Panc1 (cell line): ENCODE measurements at regions not wholly inside any gene's neighbourhood (a gene's known extent, or its start where the extent isn't known, plus 50 kb on each side); places are given as distances from the start of the nearest gene placed in this dataset.
A peak's percentile ranks its signal among the peaks of the same experiment; 100 is the strongest.

Experiments used
- ATAC-seq: fragments of 200-7000 bp; cut with Tn5 transposase; 2 replicates; pipeline ENCODE4 v1.9.1; 2020; ENCODE audit warnings: mild to moderate bottlenecking, moderate library complexity
- BruUV-seq: library from RNA; stranded (reverse); fragments of 400-500 nt; replicated peaks from 2 replicates; lab custom pipeline; 2021; lab: Mats Ljungman, UMichigan
- CTCF ChIA-PET: fragments of 300-600 bp; sonication (Branson Sonifier 250); formaldehyde crosslinking; loops from one replicate; lab custom pipeline; 2022; ENCODE audit warnings: antibody characterized with exemption; lab: Charles Lee
- POLR2A ChIA-PET: fragments of 300-600 bp; sonication (Branson Sonifier 250); formaldehyde crosslinking; loops from one replicate; lab custom pipeline; 2022; ENCODE audit warnings: antibody characterized with exemption; lab: Charles Lee
- DNase-seq: peaks from one replicate; pipeline ENCODE4 v3.0.0-alpha.2; 2010; ENCODE audit warnings: low read depth, low spot score
- H3K27ac ChIP-seq: 2 replicates; pipeline ENCODE4 v1.5.1; 2011; ENCODE audit warnings: mild to moderate bottlenecking, low read length, inconsistent platforms
- H3K27me3 ChIP-seq: fragments of 200-500 bp; sonication (Bioruptor generic); 2 replicates; pipeline ENCODE4 v1.6.0; 2014; ENCODE audit warnings: low read length, inconsistent platforms; ENCODE audit not compliant: control insufficient read depth, insufficient read depth
- H3K36me3 ChIP-seq: fragments of 200-500 bp; sonication (Bioruptor generic); 2 replicates; pipeline ENCODE4 v1.5.1; 2014; ENCODE audit warnings: inconsistent platforms, mild to moderate bottlenecking, low read length, moderate library complexity; ENCODE audit not compliant: control insufficient read depth, insufficient read depth
- H3K4me1 ChIP-seq: 2 replicates; pipeline ENCODE4 v1.5.1; 2011; ENCODE audit warnings: inconsistent platforms, mild to moderate bottlenecking, low read length, moderate library complexity; ENCODE audit not compliant: control insufficient read depth, insufficient read depth
- H3K4me3 ChIP-seq, 2 experiments: 2 replicates each; pipeline ENCODE4 v1.5.1; 2011 to 2012; ENCODE audit warnings: low read depth in 2 of 2, low read length in 2 of 2, mild to moderate bottlenecking in 2 of 2, inconsistent platforms in 1 of 2, moderate library complexity in 1 of 2
- H3K9me3 ChIP-seq: fragments of 200-500 bp; sonication (Bioruptor generic); 2 replicates; pipeline ENCODE4 v1.5.1; 2014; ENCODE audit warnings: low read depth, mild to moderate bottlenecking, inconsistent platforms, low read length, moderate library complexity; ENCODE audit not compliant: control insufficient read depth, insufficient read depth
- POLR2AphosphoS5 ChIP-seq: IDR thresholded peaks from 2 replicates; pipeline ENCODE4 v1.6.1; 2012; ENCODE audit warnings: mild to moderate bottlenecking, low read depth, low read length, moderate library complexity
- SIN3A ChIP-seq: IDR thresholded peaks from 2 replicates; pipeline ENCODE4 v1.6.1; 2012; ENCODE audit warnings: low read depth, mild to moderate bottlenecking, low read length, moderate library complexity, borderline replicate concordance; ENCODE audit not compliant: insufficient read depth
- TCF7L2 ChIP-seq: IDR thresholded peaks from 2 replicates; pipeline ENCODE4 v1.6.1; 2011; ENCODE audit warnings: mild to moderate bottlenecking, low read depth, low read length, inconsistent platforms
- in situ Hi-C: cut with HindIII; loops from 2 replicates; pipeline ENCODE4 v1.10.0; 2016; ENCODE audit warnings: low sequenced_read_pairs, low pct_unique_long_range_greater_than_20kb
- intact Hi-C: fragments of 100-400 bp; cut with micrococcal nuclease; formaldehyde crosslinking; loops from one replicate; pipeline ENCODE4 v1.10.0; 2022; ENCODE audit not compliant: unreplicated experiment
- TF ChIP-seq, protein P1 (sequence below): fragments of 450-650 bp; IDR thresholded peaks from 2 replicates; pipeline ENCODE4 v1.5.1; 2017; ENCODE audit warnings: mild to moderate bottlenecking
- TF ChIP-seq, protein P2 (sequence below), 2 experiments: IDR thresholded peaks; 2 replicates each; pipeline ENCODE4 v1.6.1; 2011 to 2012; ENCODE audit warnings: low read depth in 2 of 2, control low read depth in 1 of 2, low read length in 1 of 2, mild to moderate bottlenecking in 1 of 2, moderate library complexity in 1 of 2; ENCODE audit not compliant: insufficient read depth in 1 of 2

DNA sequence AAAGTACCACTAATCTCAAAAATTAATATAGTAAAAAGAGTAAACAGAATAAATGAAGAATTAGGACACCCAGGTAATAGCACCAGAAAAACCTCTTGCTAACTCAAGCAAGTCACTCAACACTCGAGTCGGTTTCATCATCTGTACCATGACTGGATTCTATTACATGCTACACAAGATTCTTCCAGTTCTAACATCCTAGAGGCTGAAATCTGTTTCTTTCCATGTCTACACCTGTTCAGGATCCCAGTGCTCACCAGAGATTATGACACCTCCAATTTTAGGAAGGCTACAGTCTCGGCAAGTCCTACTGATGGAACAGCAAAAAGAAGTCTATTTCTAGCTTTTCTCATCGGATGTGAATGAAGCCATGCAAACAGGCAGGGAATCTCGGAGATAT is 95.3 kb upstream of the ANK3 start:
- Histone ChIP-seq H3K36me3 (no peaks in the 10 kb centered on the region), H3K9me3 (no peaks in the 10 kb centered on the region), H3K27ac (no peak overlapping the region), H3K27me3 (no peaks in the 10 kb centered on the region), H3K4me1 (0 out of 2 replicates have a peak, but pooled peaks cover 2% of the 10 kb centered on the region), H3K4me3 (no peak overlapping the region)
- in situ Hi-C loops: no loop called here
- ATAC-seq (no peak), DNase-seq (no peak)
- POLR2A ChIA-PET: no interaction called here
- TF ChIP-seq TCF7L2 (no peak), POLR2AphosphoS5 (no peak), SIN3A (no peak)
- TF ChIP-seq, protein P1, sequence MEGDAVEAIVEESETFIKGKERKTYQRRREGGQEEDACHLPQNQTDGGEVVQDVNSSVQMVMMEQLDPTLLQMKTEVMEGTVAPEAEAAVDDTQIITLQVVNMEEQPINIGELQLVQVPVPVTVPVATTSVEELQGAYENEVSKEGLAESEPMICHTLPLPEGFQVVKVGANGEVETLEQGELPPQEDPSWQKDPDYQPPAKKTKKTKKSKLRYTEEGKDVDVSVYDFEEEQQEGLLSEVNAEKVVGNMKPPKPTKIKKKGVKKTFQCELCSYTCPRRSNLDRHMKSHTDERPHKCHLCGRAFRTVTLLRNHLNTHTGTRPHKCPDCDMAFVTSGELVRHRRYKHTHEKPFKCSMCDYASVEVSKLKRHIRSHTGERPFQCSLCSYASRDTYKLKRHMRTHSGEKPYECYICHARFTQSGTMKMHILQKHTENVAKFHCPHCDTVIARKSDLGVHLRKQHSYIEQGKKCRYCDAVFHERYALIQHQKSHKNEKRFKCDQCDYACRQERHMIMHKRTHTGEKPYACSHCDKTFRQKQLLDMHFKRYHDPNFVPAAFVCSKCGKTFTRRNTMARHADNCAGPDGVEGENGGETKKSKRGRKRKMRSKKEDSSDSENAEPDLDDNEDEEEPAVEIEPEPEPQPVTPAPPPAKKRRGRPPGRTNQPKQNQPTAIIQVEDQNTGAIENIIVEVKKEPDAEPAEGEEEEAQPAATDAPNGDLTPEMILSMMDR: no peak
- TF ChIP-seq, protein P2, sequence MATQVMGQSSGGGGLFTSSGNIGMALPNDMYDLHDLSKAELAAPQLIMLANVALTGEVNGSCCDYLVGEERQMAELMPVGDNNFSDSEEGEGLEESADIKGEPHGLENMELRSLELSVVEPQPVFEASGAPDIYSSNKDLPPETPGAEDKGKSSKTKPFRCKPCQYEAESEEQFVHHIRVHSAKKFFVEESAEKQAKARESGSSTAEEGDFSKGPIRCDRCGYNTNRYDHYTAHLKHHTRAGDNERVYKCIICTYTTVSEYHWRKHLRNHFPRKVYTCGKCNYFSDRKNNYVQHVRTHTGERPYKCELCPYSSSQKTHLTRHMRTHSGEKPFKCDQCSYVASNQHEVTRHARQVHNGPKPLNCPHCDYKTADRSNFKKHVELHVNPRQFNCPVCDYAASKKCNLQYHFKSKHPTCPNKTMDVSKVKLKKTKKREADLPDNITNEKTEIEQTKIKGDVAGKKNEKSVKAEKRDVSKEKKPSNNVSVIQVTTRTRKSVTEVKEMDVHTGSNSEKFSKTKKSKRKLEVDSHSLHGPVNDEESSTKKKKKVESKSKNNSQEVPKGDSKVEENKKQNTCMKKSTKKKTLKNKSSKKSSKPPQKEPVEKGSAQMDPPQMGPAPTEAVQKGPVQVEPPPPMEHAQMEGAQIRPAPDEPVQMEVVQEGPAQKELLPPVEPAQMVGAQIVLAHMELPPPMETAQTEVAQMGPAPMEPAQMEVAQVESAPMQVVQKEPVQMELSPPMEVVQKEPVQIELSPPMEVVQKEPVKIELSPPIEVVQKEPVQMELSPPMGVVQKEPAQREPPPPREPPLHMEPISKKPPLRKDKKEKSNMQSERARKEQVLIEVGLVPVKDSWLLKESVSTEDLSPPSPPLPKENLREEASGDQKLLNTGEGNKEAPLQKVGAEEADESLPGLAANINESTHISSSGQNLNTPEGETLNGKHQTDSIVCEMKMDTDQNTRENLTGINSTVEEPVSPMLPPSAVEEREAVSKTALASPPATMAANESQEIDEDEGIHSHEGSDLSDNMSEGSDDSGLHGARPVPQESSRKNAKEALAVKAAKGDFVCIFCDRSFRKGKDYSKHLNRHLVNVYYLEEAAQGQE (IDR thresholded peaks at IDR 0.05; ENCODE audit: insufficient read depth in 1 of 2, low read depth in 2 of 2, low read length in 1 of 2): no peak
- BruUV-seq: no TSS peak
- CTCF ChIA-PET: no interaction called here
- intact Hi-C loops: no loop called here

DNA sequence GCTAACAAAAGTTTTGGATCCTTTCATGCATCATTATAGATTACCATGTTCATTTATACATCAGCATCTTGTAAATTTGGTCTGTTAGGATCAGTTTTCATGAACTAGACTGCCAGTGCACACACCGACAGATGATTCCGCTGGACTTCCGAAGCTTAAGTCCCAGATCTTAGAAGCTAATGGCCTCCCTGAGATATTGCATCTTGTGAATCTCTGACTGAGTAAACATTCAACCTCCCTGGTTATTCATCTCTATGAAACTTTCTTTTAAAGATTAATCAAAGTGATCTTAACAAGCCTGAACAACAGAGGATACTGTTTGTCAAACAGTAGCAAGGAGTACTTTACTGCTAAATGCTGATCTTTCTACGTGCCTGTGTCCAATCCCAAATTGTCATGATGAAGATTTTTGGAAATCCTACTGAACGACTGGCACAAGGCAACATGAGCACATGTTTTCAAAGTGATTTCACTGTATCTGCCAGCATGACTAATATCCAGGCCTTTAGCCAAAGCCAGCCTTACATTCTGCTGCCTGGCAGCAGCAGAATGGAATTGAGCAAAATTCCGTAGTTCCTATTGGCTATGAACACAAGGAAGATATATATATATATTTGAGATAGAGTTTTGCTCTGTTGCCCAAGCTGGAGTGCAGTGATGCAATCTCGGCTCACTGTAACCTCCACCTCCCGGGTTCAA is 91.3 kb upstream of the ANK3 start:
- BruUV-seq: no TSS peak
- ChIA-PET POLR2A (no interaction called here), CTCF (no interaction called here)
- in situ Hi-C loops: no loop called here
- peak; percentile 78 for DNase-seq
- no peaks in the 10 kb centered on the region for H3K9me3 ChIP-seq
- TF ChIP-seq POLR2AphosphoS5: no peak
- TF ChIP-seq SIN3A: no peak
- TF ChIP-seq TCF7L2: 0 out of 2 replicates have a peak, but pooled peaks have one; percentile 47
- TF ChIP-seq, protein P1: no peak
- TF ChIP-seq, protein P2 (IDR thresholded peaks at IDR 0.05; ENCODE audit: insufficient read depth in 1 of 2, low read depth in 2 of 2, low read length in 1 of 2): no peak
- no peaks in the 10 kb centered on the region for H3K27me3 ChIP-seq
- H3K27ac ChIP-seq: peak overlapping the region; percentile 20; the same call in 1 of the 2 replicates
- intact Hi-C loops: no loop called here
- no peaks in the 10 kb centered on the region for H3K36me3 ChIP-seq
- H3K4me3 ChIP-seq: no peak overlapping the region
- peak; percentile 94 for ATAC-seq
- 0 out of 2 replicates have a peak, but pooled peaks cover 2% of the 10 kb centered on the region for H3K4me1 ChIP-seq
